OCI-LY7 (cell line): ENCODE measurements at regions not wholly inside any gene's neighbourhood (a gene's known extent, or its start where the extent isn't known, plus 50 kb on each side); places are given as distances from the start of the nearest gene placed in this dataset.

Experiments
- EZH2phosphoT487 ChIP-seq: fragments of 200-600 bp; sonication (generic); IDR thresholded peaks from 2 replicates; pipeline ENCODE4 v1.6.1; 2018; ENCODE audit warnings: low read depth, borderline replicate concordance, mild to moderate bottlenecking, mixed run types, antibody characterized with exemption, low read length, moderate library complexity, mixed read lengths
- TF ChIP-seq, protein P1 (sequence below): fragments of 200-600 bp; sonication (generic); conservative IDR thresholded peaks from 2 replicates; pipeline ENCODE4 v1.5.1; 2014; ENCODE audit warnings: mild to moderate bottlenecking, antibody characterized with exemption, low read length, moderate library complexity, mixed read lengths

- TF ChIP-seq, protein P1, sequence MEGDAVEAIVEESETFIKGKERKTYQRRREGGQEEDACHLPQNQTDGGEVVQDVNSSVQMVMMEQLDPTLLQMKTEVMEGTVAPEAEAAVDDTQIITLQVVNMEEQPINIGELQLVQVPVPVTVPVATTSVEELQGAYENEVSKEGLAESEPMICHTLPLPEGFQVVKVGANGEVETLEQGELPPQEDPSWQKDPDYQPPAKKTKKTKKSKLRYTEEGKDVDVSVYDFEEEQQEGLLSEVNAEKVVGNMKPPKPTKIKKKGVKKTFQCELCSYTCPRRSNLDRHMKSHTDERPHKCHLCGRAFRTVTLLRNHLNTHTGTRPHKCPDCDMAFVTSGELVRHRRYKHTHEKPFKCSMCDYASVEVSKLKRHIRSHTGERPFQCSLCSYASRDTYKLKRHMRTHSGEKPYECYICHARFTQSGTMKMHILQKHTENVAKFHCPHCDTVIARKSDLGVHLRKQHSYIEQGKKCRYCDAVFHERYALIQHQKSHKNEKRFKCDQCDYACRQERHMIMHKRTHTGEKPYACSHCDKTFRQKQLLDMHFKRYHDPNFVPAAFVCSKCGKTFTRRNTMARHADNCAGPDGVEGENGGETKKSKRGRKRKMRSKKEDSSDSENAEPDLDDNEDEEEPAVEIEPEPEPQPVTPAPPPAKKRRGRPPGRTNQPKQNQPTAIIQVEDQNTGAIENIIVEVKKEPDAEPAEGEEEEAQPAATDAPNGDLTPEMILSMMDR: no peak
- no peak for TF ChIP-seq EZH2phosphoT487
Measured at GRCh38 chr1:98406352-98407088, 255.0 kb upstream of the SNX7 start.
